NCI-H82 treated with DMSO at 0.1 percent for 48 hours (cell line): ENCODE measurements at regions not wholly inside any gene's neighbourhood (a gene's known extent, or its start where the extent isn't known, plus 50 kb on each side); places are given as distances from the start of the nearest gene placed in this dataset.
"Not testable (repeated sequence)": the region's sequence is repeated elsewhere in the genome, so short reads cannot be mapped to it uniquely, and the experiment has no call there.

Source experiments
- DNase-seq: peaks from one replicate; lab custom pipeline; 2025; ENCODE audit not compliant: unreplicated experiment; lab: John Stamatoyannopoulos, UW

GRCh38 chr18:59038295-59039039 is 101.2 kb upstream of the SEC11C start:
- DNase-seq, result no peak

- DNase-seq, result not testable (repeated sequence)
Observed at GRCh38 chr18:59039040-59039320, 100.7 kb upstream of the SEC11C start.

- no peak for DNase-seq
Observed at GRCh38 chr18:59039449-59039848, 100.2 kb upstream of the SEC11C start.

GRCh38 chr18:59040770-59041148 is 98.9 kb upstream of the SEC11C start:
- no peak for DNase-seq

- no peak for DNase-seq
Observed at GRCh38 chr18:59041296-59041695, 98.4 kb upstream of the SEC11C start.

- DNase-seq, result no peak
Observed at GRCh38 chr18:59041819-59042815, 97.6 kb upstream of the SEC11C start.

- DNase-seq, result no peak
Observed at GRCh38 chr18:59044855-59045254, 94.8 kb upstream of the SEC11C start.

- DNase-seq, result peak; percentile 34
Observed at GRCh38 chr18:59047321-59048047, 92.2 kb upstream of the SEC11C start.

GRCh38 chr18:59048048-59048363 is 91.7 kb upstream of the SEC11C start:
- DNase-seq, result no peak

GRCh38 chr18:59048378-59048777 is 91.3 kb upstream of the SEC11C start:
- no peak for DNase-seq

- DNase-seq, result peak; percentile 95
Observed at GRCh38 chr18:59049721-59050660, 89.7 kb upstream of the SEC11C start.

- no peak for DNase-seq
Observed at GRCh38 chr18:59050661-59051057, 89.0 kb upstream of the SEC11C start.

- no peak for DNase-seq
Observed at GRCh38 chr18:59051470-59052165, 88.1 kb upstream of the SEC11C start.

- no peak for DNase-seq
Observed at GRCh38 chr18:59052965-59053820, 86.5 kb upstream of the SEC11C start.

- DNase-seq, result no peak
Observed at GRCh38 chr18:59054496-59055287, 85.0 kb upstream of the SEC11C start.

- no peak for DNase-seq
Observed at GRCh38 chr18:59055345-59056032, 84.2 kb upstream of the SEC11C start.

GRCh38 chr18:59056706-59057492 is 82.8 kb upstream of the SEC11C start:
- peak; percentile 66 for DNase-seq
